ENCODE measurements at regions not wholly inside any gene's neighbourhood (a gene's known extent, or its start where the extent isn't known, plus 50 kb on each side); places are given as distances from the start of the nearest gene placed in this dataset.

GRCh38 chr7:15764851-15765382, 78.4 kb upstream of the MEOX2 start:
- Histone ChIP-seq H3K27me3 (no peaks in the 10 kb centered on the region), H3K9me3 (no peaks in the 10 kb centered on the region), H3K27ac (no peak overlapping the region), H3K4me3 (no peak overlapping the region), H3K36me3 (no peaks in the 10 kb centered on the region), H3K4me1 (peaks cover 0 to 7% (median 0%) of the 10 kb centered on the region in 4 donors)
- no peak for TF ChIP-seq POLR2A (IDR thresholded peaks at IDR 0.05)
- no peak for TF ChIP-seq CTCF (IDR thresholded peaks at IDR 0.05)
- no peak for DNase-seq

GRCh38 chr7:15764010-15764409, 77.5 kb upstream of the MEOX2 start:
- no peak overlapping the region for H3K27ac ChIP-seq
- no peak for DNase-seq
- H3K36me3 ChIP-seq, result no peaks in the 10 kb centered on the region
- H3K27me3 ChIP-seq, result no peaks in the 10 kb centered on the region
- H3K9me3 ChIP-seq, result no peaks in the 10 kb centered on the region
- H3K4me3 ChIP-seq, result no peak overlapping the region
- TF ChIP-seq POLR2A (IDR thresholded peaks at IDR 0.05) (no peak), CTCF (IDR thresholded peaks at IDR 0.05) (no peak)
- H3K4me1 ChIP-seq, result peaks cover 0 to 7% (median 0%) of the 10 kb centered on the region in 4 donors

GRCh38 chr7:15757041-15758000, 70.8 kb upstream of the MEOX2 start:
- Histone ChIP-seq H3K27me3 (no peaks in the 10 kb centered on the region), H3K9me3 (no peaks in the 10 kb centered on the region), H3K36me3 (no peaks in the 10 kb centered on the region), H3K4me1 (no peaks in the 10 kb centered on the region), H3K4me3 (no peak overlapping the region), H3K27ac (no peak overlapping the region)
- no peak for DNase-seq
- TF ChIP-seq CTCF (IDR thresholded peaks at IDR 0.05) (no peak), POLR2A (IDR thresholded peaks at IDR 0.05) (no peak)

GRCh38 chr7:15755061-15755460, 68.6 kb upstream of the MEOX2 start:
- Histone ChIP-seq H3K4me1 (no peaks in the 10 kb centered on the region), H3K27me3 (no peaks in the 10 kb centered on the region), H3K36me3 (no peaks in the 10 kb centered on the region), H3K4me3 (no peak overlapping the region), H3K9me3 (no peaks in the 10 kb centered on the region), H3K27ac (no peak overlapping the region)
- TF ChIP-seq POLR2A (IDR thresholded peaks at IDR 0.05), result no peak
- DNase-seq, result no peak

GRCh38 chr7:15753887-15754579, 67.5 kb upstream of the MEOX2 start:
- no peaks in the 10 kb centered on the region for H3K4me1 ChIP-seq
- no peak overlapping the region for H3K27ac ChIP-seq
- H3K4me3 ChIP-seq, result no peak overlapping the region
- TF ChIP-seq CTCF (IDR thresholded peaks at IDR 0.05) (no peak), POLR2A (IDR thresholded peaks at IDR 0.05) (no peak)
- no peaks in the 10 kb centered on the region for H3K9me3 ChIP-seq
- no peaks in the 10 kb centered on the region for H3K36me3 ChIP-seq
- no peaks in the 10 kb centered on the region for H3K27me3 ChIP-seq
- DNase-seq, result no peak

- Histone ChIP-seq H3K9me3 (no peaks in the 10 kb centered on the region), H3K36me3 (no peaks in the 10 kb centered on the region), H3K4me1 (no peaks in the 10 kb centered on the region), H3K4me3 (no peak overlapping the region), H3K27ac (no peak overlapping the region), H3K27me3 (no peaks in the 10 kb centered on the region)
- DNase-seq, result no peak
- TF ChIP-seq CTCF (IDR thresholded peaks at IDR 0.05), result no peak
- TF ChIP-seq POLR2A (IDR thresholded peaks at IDR 0.05), result no peak
Measured at GRCh38 chr7:15752377-15752776, 65.9 kb upstream of the MEOX2 start.
